ENCODE measurements at regions not wholly inside any gene's neighbourhood (a gene's known extent, or its start where the extent isn't known, plus 50 kb on each side); places are given as distances from the start of the nearest gene placed in this dataset.

DNA sequence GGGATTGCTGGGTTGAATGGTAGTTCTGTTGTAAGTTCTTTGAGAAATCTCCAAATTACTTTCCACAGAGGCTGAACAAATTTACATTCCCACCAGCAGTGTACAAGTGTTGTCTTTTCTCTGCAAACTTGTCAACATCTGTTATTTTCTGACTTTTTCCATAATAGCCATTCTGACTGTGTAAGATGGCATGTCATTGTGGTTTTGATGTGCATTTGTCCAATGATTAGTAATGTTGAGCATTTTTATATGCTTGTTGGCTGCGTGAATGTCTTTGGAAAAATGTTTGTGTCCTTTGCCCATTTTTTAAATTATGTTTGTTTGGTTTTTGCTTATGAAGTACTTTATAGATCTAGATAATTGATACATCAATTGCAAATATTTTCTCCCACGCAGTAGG lies 1025.0 kb downstream of the JRKL start:
- H3K4me1 Mint-ChIP-seq (ENCODE audit: low read depth): no peaks in the 10 kb centered on the region
- H3K36me3 Mint-ChIP-seq (ENCODE audit: low read depth): no peaks in the 10 kb centered on the region
- TF ChIP-seq, protein P1, sequence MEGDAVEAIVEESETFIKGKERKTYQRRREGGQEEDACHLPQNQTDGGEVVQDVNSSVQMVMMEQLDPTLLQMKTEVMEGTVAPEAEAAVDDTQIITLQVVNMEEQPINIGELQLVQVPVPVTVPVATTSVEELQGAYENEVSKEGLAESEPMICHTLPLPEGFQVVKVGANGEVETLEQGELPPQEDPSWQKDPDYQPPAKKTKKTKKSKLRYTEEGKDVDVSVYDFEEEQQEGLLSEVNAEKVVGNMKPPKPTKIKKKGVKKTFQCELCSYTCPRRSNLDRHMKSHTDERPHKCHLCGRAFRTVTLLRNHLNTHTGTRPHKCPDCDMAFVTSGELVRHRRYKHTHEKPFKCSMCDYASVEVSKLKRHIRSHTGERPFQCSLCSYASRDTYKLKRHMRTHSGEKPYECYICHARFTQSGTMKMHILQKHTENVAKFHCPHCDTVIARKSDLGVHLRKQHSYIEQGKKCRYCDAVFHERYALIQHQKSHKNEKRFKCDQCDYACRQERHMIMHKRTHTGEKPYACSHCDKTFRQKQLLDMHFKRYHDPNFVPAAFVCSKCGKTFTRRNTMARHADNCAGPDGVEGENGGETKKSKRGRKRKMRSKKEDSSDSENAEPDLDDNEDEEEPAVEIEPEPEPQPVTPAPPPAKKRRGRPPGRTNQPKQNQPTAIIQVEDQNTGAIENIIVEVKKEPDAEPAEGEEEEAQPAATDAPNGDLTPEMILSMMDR (IDR thresholded peaks at IDR 0.05): no peak
- H3K4me3 Mint-ChIP-seq: no peak overlapping the region
- DNase-seq: no peak
- H3K9me3 Mint-ChIP-seq: peaks cover 22% of the 10 kb centered on the region
- H3K27me3 Mint-ChIP-seq (ENCODE audit: insufficient read depth): no peaks in the 10 kb centered on the region
- no peak overlapping the region for H3K27ac Mint-ChIP-seq

GRCh38 chr11:97419729-97420128 lies 1029.9 kb downstream of the JRKL start:
- Mint-ChIP-seq H3K27ac (no peak overlapping the region), H3K9me3 (peaks cover 16% of the 10 kb centered on the region), H3K36me3 (ENCODE audit: low read depth) (no peaks in the 10 kb centered on the region), H3K4me3 (no peak overlapping the region), H3K4me1 (ENCODE audit: low read depth) (no peaks in the 10 kb centered on the region), H3K27me3 (ENCODE audit: insufficient read depth) (peaks cover 3% of the 10 kb centered on the region; the same call in 1 of the 2 replicates)
- DNase-seq: no peak
- TF ChIP-seq, protein P1 (IDR thresholded peaks at IDR 0.05): no peak

DNA sequence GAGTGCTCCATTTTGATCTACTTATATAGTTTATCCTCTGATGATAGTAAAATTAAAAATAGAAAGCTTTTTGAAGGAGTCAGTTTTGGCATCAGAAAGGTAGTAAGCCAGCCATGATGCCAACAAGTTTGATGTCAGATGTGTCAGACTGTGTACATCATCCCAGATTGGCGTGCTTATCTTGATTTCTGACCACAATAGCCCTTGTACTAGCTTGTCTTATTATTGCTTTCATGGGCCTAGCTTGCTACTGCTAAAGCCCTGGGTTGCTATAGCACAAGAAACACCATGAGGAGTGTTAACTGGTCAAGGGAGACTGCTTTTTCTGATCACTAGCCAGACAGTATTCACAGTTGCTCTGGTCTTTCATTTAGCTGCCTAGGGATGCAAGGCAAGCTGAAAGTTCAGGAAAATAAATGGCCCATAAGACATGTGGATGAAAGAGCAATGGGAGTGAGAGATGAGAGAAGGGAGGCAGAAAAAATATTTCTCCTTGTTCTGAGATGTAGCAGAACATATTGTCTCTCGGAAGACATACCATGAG lies 1038.5 kb downstream of the JRKL start:
- TF ChIP-seq, protein P1 (IDR thresholded peaks at IDR 0.05): no peak
- Mint-ChIP-seq H3K36me3 (ENCODE audit: low read depth) (no peaks in the 10 kb centered on the region), H3K9me3 (peaks cover 17% of the 10 kb centered on the region), H3K27me3 (ENCODE audit: insufficient read depth) (peaks cover 3% of the 10 kb centered on the region; the same call in 1 of the 2 replicates), H3K4me1 (ENCODE audit: low read depth) (no peaks in the 10 kb centered on the region), H3K27ac (no peak overlapping the region), H3K4me3 (no peak overlapping the region)
- DNase-seq: no peak

GRCh38 chr11:97430877-97431276 lies 1041.1 kb downstream of the JRKL start:
- H3K27me3 Mint-ChIP-seq (ENCODE audit: insufficient read depth): no peaks in the 10 kb centered on the region
- H3K36me3 Mint-ChIP-seq (ENCODE audit: low read depth): no peaks in the 10 kb centered on the region
- peaks cover 12% of the 10 kb centered on the region for H3K9me3 Mint-ChIP-seq
- TF ChIP-seq, protein P1 (IDR thresholded peaks at IDR 0.05): no peak
- no peak overlapping the region for H3K27ac Mint-ChIP-seq
- no peak overlapping the region for H3K4me3 Mint-ChIP-seq
- no peak for DNase-seq
- H3K4me1 Mint-ChIP-seq (ENCODE audit: low read depth): no peaks in the 10 kb centered on the region

DNA sequence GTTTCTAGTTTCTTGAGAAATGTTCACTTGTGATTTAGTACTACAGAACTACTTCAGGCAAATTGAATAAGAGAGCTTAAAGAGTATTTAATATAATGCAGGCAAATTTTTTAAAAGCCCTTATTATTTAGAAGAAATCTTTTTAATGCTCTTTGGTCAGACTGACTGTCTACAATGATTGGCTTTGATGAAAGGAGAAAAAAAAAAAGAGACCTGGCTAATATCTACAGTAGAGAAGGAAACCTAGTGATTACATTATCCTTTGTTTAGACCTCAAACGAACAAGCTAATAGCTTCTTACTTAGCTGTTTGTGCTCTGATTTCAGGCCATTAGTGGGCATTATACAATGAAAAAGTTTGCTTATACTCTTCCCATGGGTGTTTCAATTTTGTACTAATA lies 1043.1 kb downstream of the JRKL start:
- DNase-seq: no peak
- Mint-ChIP-seq H3K4me1 (ENCODE audit: low read depth) (no peaks in the 10 kb centered on the region), H3K27ac (no peak overlapping the region), H3K4me3 (no peak overlapping the region), H3K36me3 (ENCODE audit: low read depth) (no peaks in the 10 kb centered on the region), H3K9me3 (peaks cover 12% of the 10 kb centered on the region), H3K27me3 (ENCODE audit: insufficient read depth) (no peaks in the 10 kb centered on the region)
- TF ChIP-seq, protein P1 (IDR thresholded peaks at IDR 0.05): no peak

DNA sequence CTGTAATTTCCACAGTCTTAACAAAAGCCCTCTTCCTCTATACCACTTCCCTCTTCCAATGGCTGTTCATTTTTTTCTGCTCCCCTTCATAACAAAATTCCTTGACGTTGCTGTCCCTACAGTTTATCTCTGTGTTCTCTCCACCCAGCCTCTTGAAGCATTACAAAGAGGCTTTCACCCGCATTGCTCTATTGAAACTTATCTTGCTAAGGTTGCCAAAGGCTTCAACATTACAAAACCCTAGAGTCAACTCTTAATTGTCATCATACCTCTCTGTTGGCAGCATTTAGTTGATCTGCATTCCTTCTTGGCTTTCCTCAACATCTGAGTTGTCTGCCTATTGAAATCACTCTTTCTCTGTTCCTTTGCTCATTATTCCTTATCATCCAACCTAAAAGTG lies 1055.7 kb downstream of the JRKL start:
- Mint-ChIP-seq H3K4me3 (no peak overlapping the region), H3K9me3 (peaks cover 2% of the 10 kb centered on the region), H3K27me3 (ENCODE audit: insufficient read depth) (no peaks in the 10 kb centered on the region), H3K4me1 (ENCODE audit: low read depth) (no peaks in the 10 kb centered on the region), H3K36me3 (ENCODE audit: low read depth) (no peaks in the 10 kb centered on the region), H3K27ac (no peak overlapping the region)
- DNase-seq: no peak
- TF ChIP-seq, protein P1 (IDR thresholded peaks at IDR 0.05): no peak
